GM23338 (cell line): ENCODE measurements at regions not wholly inside any gene's neighbourhood (a gene's known extent, or its start where the extent isn't known, plus 50 kb on each side); places are given as distances from the start of the nearest gene placed in this dataset.

Source experiments
- CREB1 ChIP-seq: fragments of 250-450 bp; sonication (Bioruptor Pico); IDR thresholded peaks from 2 replicates; pipeline ENCODE4 v1.5.0; 2020; ENCODE audit warnings: low read depth, mild to moderate bottlenecking, moderate library complexity
- CTCF ChIP-seq, 2 experiments: fragments of 200-600 bp in 1 of 2; sonication (generic) in 1 of 2; conservative IDR thresholded peaks; 2 replicates each; pipeline versions ENCODE4 v1.5.1 to v1.6.1; 2016 to 2017; ENCODE audit warnings: antibody characterized with exemption in 2 of 2, low read depth in 2 of 2, mild to moderate bottlenecking in 2 of 2, moderate library complexity in 1 of 2
- ETS1 ChIP-seq: IDR thresholded peaks from 2 replicates; pipeline ENCODE4 v1.6.1; 2016; ENCODE audit warnings: antibody characterized with exemption
- EZH2 ChIP-seq: fragments of 200-600 bp; sonication (generic); IDR thresholded peaks from one replicate; pipeline ENCODE4 v1.8.0; 2017; ENCODE audit warnings: antibody characterized with exemption, mild to moderate bottlenecking, low read depth; ENCODE audit not compliant: unreplicated experiment
- EZH2phosphoT487 ChIP-seq: fragments of 200-600 bp; sonication (generic); IDR thresholded peaks from one replicate; pipeline ENCODE4 v1.8.1; 2018; ENCODE audit warnings: antibody characterized with exemption; ENCODE audit not compliant: unreplicated experiment
- JUNB ChIP-seq: IDR thresholded peaks from one replicate; pipeline ENCODE4 v1.6.1; 2016; ENCODE audit warnings: antibody characterized with exemption; ENCODE audit not compliant: unreplicated experiment
- NANOG ChIP-seq: IDR thresholded peaks from 2 replicates; pipeline ENCODE4 v1.6.1; 2016; ENCODE audit warnings: antibody characterized with exemption, borderline replicate concordance
- POLR2AphosphoS5 ChIP-seq: IDR thresholded peaks from 2 replicates; pipeline ENCODE4 v1.6.1; 2016; ENCODE audit warnings: antibody characterized with exemption, low read depth
- REST ChIP-seq: IDR thresholded peaks from one replicate; pipeline ENCODE4 v1.6.1; 2018; ENCODE audit warnings: antibody characterized with exemption; ENCODE audit not compliant: unreplicated experiment
- STAT1 ChIP-seq: IDR thresholded peaks from one replicate; pipeline ENCODE4 v1.6.1; 2016; ENCODE audit warnings: antibody characterized with exemption; ENCODE audit not compliant: unreplicated experiment
- ZNF114 ChIP-seq: fragments of 250-450 bp; sonication (Bioruptor Pico); IDR thresholded peaks from 2 replicates; pipeline ENCODE4 v1.5.0; 2020; ENCODE audit warnings: mild to moderate bottlenecking, moderate library complexity
- TF ChIP-seq, protein P1 (sequence below): fragments of 250-450 bp; sonication (Bioruptor Pico); IDR thresholded peaks from 2 replicates; pipeline ENCODE4 v1.5.0; 2020; ENCODE audit warnings: mild to moderate bottlenecking, moderate library complexity

- TF ChIP-seq EZH2 (no peak), POLR2AphosphoS5 (no peak), CTCF (conservative IDR thresholded peaks at IDR 0.05; ENCODE audit: low read depth in 2 of 2) (no peak), JUNB (no peak), CREB1 (CRISPR knock-in tag) (no peak), REST (no peak), STAT1 (no peak), ZNF114 (no peak), EZH2phosphoT487 (no peak), NANOG (no peak), ETS1 (no peak)
- TF ChIP-seq, protein P1, sequence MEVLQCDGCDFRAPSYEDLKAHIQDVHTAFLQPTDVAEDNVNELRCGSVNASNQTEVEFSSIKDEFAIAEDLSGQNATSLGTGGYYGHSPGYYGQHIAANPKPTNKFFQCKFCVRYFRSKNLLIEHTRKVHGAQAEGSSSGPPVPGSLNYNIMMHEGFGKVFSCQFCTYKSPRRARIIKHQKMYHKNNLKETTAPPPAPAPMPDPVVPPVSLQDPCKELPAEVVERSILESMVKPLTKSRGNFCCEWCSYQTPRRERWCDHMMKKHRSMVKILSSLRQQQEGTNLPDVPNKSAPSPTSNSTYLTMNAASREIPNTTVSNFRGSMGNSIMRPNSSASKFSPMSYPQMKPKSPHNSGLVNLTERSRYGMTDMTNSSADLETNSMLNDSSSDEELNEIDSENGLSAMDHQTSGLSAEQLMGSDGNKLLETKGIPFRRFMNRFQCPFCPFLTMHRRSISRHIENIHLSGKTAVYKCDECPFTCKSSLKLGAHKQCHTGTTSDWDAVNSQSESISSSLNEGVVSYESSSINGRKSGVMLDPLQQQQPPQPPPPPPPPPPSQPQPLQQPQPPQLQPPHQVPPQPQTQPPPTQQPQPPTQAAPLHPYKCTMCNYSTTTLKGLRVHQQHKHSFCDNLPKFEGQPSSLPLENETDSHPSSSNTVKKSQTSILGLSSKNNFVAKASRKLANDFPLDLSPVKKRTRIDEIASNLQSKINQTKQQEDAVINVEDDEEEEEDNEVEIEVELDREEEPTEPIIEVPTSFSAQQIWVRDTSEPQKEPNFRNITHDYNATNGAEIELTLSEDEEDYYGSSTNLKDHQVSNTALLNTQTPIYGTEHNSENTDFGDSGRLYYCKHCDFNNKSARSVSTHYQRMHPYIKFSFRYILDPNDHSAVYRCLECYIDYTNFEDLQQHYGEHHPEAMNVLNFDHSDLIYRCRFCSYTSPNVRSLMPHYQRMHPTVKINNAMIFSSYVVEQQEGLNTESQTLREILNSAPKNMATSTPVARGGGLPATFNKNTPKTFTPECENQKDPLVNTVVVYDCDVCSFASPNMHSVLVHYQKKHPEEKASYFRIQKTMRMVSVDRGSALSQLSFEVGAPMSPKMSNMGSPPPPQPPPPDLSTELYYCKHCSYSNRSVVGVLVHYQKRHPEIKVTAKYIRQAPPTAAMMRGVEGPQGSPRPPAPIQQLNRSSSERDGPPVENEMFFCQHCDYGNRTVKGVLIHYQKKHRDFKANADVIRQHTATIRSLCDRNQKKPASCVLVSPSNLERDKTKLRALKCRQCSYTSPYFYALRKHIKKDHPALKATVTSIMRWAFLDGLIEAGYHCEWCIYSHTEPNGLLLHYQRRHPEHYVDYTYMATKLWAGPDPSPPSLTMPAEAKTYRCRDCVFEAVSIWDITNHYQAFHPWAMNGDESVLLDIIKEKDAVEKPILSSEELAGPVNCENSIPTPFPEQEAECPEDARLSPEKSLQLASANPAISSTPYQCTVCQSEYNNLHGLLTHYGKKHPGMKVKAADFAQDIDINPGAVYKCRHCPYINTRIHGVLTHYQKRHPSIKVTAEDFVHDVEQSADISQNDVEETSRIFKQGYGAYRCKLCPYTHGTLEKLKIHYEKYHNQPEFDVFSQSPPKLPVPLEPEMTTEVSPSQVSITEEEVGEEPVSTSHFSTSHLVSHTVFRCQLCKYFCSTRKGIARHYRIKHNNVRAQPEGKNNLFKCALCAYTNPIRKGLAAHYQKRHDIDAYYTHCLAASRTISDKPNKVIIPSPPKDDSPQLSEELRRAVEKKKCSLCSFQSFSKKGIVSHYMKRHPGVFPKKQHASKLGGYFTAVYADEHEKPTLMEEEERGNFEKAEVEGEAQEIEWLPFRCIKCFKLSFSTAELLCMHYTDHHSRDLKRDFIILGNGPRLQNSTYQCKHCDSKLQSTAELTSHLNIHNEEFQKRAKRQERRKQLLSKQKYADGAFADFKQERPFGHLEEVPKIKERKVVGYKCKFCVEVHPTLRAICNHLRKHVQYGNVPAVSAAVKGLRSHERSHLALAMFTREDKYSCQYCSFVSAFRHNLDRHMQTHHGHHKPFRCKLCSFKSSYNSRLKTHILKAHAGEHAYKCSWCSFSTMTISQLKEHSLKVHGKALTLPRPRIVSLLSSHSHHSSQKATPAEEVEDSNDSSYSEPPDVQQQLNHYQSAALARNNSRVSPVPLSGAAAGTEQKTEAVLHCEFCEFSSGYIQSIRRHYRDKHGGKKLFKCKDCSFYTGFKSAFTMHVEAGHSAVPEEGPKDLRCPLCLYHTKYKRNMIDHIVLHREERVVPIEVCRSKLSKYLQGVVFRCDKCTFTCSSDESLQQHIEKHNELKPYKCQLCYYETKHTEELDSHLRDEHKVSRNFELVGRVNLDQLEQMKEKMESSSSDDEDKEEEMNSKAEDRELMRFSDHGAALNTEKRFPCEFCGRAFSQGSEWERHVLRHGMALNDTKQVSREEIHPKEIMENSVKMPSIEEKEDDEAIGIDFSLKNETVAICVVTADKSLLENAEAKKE: no peak
These were observed 67.5 kb upstream of the DAAM1 start for GRCh38 chr14:59120921-59121320.
